ENCODE measurements at regions not wholly inside any gene's neighbourhood (a gene's known extent, or its start where the extent isn't known, plus 50 kb on each side); places are given as distances from the start of the nearest gene placed in this dataset.
"Not testable (repeated sequence)": the region's sequence is repeated elsewhere in the genome, so short reads cannot be mapped to it uniquely, and the experiment has no call there.

DNA sequence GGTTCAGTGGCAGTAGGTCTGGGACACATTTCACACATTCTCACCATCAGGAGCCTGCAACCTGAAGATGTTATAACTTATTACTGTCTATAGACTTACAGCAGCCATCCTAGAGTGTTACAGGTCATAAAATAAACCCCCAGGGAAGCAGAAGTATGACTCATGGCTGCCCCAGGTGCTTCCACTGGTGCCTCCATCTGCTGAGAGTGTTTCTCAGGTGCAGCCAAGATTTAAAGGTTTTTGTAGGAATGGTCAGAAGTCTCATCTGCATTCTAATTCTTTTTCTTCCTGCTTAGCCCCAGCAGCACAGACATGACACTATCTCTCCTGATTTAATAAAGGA is 1319.6 kb downstream of the RPIA start:
- not testable (repeated sequence) for H3K4me1 ChIP-seq

DNA sequence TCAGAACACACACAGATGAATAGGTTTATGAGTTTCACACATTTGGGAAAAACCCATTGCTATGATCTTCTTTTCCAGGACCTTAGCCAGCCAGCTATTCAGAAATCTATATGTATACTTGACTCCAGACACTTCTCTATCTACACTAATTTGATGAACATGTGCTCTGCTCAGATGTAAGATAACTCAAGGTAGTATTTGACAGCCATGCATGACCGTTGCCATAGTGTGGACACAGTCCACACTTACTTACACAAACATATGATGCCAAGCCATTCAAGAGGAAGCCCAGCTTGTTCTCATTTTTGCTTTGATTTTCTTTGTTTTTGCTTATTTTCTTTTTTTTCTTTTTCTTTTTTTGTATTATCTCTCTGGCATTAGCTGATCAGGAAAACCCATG is 1328.4 kb downstream of the RPIA start:
- H3K4me3 Mint-ChIP-seq; H3K36me3 ChIP-seq; H3K36me3 Mint-ChIP-seq; H3K27ac Mint-ChIP-seq; H2AFZ ChIP-seq (replicated peaks); DNase-seq (ENCODE audit: low spot score); H4K20me1 ChIP-seq (ENCODE audit: low read depth); H3K27me3 ChIP-seq; H3K27ac ChIP-seq; H3K4me2 ChIP-seq; H3K4me1 Mint-ChIP-seq; H3K9ac ChIP-seq; H3K9me3 ChIP-seq (ENCODE audit: low read depth); H3K4me3 ChIP-seq; H3K9me3 Mint-ChIP-seq; H3K4me1 ChIP-seq; H3F3A ChIP-seq (ENCODE audit: low read depth); H3K27me3 Mint-ChIP-seq (ENCODE audit: insufficient read depth, low read depth); H3K79me2 ChIP-seq (ENCODE audit: low read depth): not testable (repeated sequence)

More for the DNA sequence above, 1319.6 kb downstream of the RPIA start:
- not testable (repeated sequence) for H3K27ac Mint-ChIP-seq; H3K79me2 ChIP-seq (ENCODE audit: low read depth); H3K27ac ChIP-seq; DNase-seq (ENCODE audit: low spot score); H3K36me3 Mint-ChIP-seq; H4K20me1 ChIP-seq (ENCODE audit: low read depth); H3K9ac ChIP-seq; H3K4me3 Mint-ChIP-seq; H3K9me3 Mint-ChIP-seq; H3K27me3 ChIP-seq; H3K4me2 ChIP-seq; H3K4me3 ChIP-seq; H2AFZ ChIP-seq (replicated peaks); H3F3A ChIP-seq (ENCODE audit: low read depth); H3K36me3 ChIP-seq; H3K27me3 Mint-ChIP-seq (ENCODE audit: insufficient read depth, low read depth); H3K4me1 Mint-ChIP-seq; H3K9me3 ChIP-seq (ENCODE audit: low read depth)

DNA sequence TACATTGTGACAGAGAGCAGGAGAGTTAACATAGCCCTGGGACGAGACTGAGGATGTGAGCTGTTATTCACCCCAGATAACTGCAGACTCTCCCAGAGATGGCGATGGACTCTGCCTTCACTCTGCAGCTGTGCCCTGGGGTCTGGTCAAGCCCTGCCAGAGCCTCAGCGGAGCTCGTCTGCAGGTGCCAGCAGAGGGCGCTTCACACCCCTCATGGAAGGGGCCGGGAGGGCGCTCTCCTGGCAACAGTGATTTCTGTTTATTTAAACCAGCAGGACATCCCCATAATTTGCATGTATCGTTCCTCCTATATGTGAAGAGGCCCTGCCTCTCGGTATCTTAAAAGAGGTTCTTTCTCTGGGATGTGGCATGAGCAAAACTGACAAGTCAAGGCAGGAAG is 1329.8 kb downstream of the RPIA start:
- H4K20me1 ChIP-seq (ENCODE audit: low read depth); H3K27me3 ChIP-seq; H3K4me3 Mint-ChIP-seq; H3K27ac Mint-ChIP-seq; H3F3A ChIP-seq (ENCODE audit: low read depth); H3K9me3 ChIP-seq (ENCODE audit: low read depth); DNase-seq (ENCODE audit: low spot score); H3K9me3 Mint-ChIP-seq; H3K4me2 ChIP-seq; H3K79me2 ChIP-seq (ENCODE audit: low read depth); H2AFZ ChIP-seq (replicated peaks); H3K36me3 Mint-ChIP-seq; H3K4me1 Mint-ChIP-seq; H3K9ac ChIP-seq; H3K27ac ChIP-seq; H3K36me3 ChIP-seq; H3K4me1 ChIP-seq; H3K27me3 Mint-ChIP-seq (ENCODE audit: insufficient read depth, low read depth); H3K4me3 ChIP-seq: not testable (repeated sequence)

DNA sequence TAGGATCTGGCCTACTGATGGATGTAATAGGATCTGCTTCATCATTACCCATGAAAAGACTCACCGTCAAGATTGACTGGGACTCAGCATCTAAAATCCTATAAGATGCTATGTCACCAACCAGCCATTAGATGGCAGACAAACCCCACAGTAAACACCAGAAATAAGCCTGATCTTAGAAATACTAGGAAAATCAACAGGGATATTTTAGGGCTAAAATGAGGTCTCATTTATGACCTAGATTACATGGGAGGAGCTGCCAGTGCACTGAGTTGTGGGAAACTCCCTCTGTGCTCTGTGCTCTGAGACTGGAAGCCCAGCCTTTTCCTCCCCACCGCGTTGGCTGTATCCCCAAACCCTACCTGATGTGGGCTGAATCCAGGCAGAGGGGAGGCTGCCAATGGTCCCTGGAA is 1335.8 kb downstream of the RPIA start:
- H2AFZ ChIP-seq (replicated peaks); H3K4me2 ChIP-seq; H3K9me3 ChIP-seq (ENCODE audit: low read depth); H3K79me2 ChIP-seq (ENCODE audit: low read depth); DNase-seq (ENCODE audit: low spot score); H3K9me3 Mint-ChIP-seq; H4K20me1 ChIP-seq (ENCODE audit: low read depth); H3K27me3 ChIP-seq; H3K4me3 Mint-ChIP-seq; H3F3A ChIP-seq (ENCODE audit: low read depth); H3K9ac ChIP-seq; H3K27ac ChIP-seq; H3K27ac Mint-ChIP-seq; H3K27me3 Mint-ChIP-seq (ENCODE audit: insufficient read depth, low read depth); H3K4me3 ChIP-seq; H3K4me1 Mint-ChIP-seq; H3K4me1 ChIP-seq; H3K36me3 ChIP-seq; H3K36me3 Mint-ChIP-seq: not testable (repeated sequence)

DNA sequence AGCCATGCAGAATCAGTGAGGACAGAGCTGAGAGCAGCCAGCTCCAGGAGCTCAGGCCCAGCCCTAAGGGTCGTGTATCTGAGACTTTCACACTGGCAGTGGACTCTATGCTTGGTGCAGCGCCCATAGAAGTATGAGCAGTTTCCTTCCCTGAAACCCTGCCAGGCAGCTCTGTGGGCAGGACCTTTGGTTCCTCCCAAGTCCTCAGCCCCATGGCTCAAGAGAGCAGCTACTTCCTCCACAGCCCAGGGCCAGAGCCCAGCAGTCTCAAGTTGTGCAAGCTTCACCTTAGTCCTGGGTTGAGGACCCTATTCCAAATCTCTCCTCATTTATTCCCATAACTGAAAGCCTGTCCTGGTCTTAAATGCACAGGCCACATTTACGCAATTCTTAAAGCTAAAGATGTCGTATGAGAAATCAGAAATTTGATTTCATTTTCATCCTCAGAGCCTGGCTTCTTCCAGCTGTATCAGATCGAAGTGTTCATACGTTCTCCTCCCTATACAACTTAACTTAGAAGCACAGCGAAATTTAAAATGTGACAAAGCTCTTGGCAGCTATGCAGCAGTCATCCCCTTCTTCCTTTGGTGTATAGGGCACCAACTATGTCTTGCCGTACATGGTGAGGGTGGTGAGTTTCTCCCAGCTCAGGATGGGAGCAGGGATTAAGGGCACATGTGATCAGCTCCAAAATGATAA is 1337.1 kb downstream of the RPIA start:
- not testable (repeated sequence) for H3K36me3 Mint-ChIP-seq; H3K4me2 ChIP-seq; H3K4me1 ChIP-seq; H3K9ac ChIP-seq; H3K36me3 ChIP-seq; H3K27ac Mint-ChIP-seq; H3K27me3 ChIP-seq; H2AFZ ChIP-seq (replicated peaks); H3K4me3 Mint-ChIP-seq; H3K4me3 ChIP-seq; H3K27me3 Mint-ChIP-seq (ENCODE audit: insufficient read depth, low read depth); H3K79me2 ChIP-seq (ENCODE audit: low read depth); H3K9me3 ChIP-seq (ENCODE audit: low read depth); H3K9me3 Mint-ChIP-seq; H3K4me1 Mint-ChIP-seq; H3K27ac ChIP-seq; H3F3A ChIP-seq (ENCODE audit: low read depth); H4K20me1 ChIP-seq (ENCODE audit: low read depth); DNase-seq (ENCODE audit: low spot score)

DNA sequence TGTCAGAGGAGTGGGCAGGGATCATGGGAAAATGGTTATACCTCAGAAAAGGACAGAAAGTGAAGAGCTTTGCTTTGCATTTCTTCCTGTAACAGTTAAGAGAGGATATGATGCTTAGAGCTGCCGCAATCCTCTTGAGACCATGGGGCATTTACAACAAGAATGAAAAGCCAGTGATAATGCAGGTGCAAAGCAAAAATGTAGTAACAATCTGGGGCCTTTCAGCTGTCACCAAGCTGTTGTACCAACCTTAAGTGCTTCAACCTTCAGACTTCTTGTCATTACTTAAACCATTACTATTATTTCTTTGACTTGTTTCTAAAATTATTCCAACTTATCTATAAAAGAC is 1337.6 kb downstream of the RPIA start:
- H3K4me1 ChIP-seq; H3K9me3 ChIP-seq (ENCODE audit: low read depth); H3K4me3 ChIP-seq; H3K4me2 ChIP-seq; H4K20me1 ChIP-seq (ENCODE audit: low read depth); H3K9me3 Mint-ChIP-seq; H3K36me3 ChIP-seq; H3K27me3 Mint-ChIP-seq (ENCODE audit: insufficient read depth, low read depth); H3K27me3 ChIP-seq; H3K79me2 ChIP-seq (ENCODE audit: low read depth); H3K9ac ChIP-seq; DNase-seq (ENCODE audit: low spot score); H3F3A ChIP-seq (ENCODE audit: low read depth); H3K27ac ChIP-seq; H3K4me3 Mint-ChIP-seq; H2AFZ ChIP-seq (replicated peaks); H3K4me1 Mint-ChIP-seq; H3K36me3 Mint-ChIP-seq; H3K27ac Mint-ChIP-seq: not testable (repeated sequence)

DNA sequence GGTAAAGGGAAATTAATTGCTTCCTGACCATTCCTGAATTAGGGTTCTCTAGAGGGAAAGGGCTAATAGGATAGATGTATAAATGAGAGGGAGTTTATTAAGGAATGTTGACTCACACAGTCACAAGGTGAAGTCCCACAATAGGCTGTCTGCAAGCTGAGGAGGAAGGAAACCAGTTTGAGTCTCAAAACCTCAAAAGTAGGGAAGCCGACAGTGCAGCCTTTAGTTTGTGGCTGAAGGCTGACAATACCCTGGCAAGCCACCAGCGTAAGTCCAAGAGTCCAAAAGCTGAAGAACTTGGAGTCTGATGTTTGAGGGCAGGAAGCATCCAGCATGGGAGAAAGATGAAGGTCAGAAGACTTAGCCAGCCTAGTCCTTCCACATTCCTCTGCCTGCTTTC is 1340.8 kb downstream of the RPIA start:
- H3K79me2 ChIP-seq (ENCODE audit: low read depth); H3K27me3 ChIP-seq; H3K9me3 Mint-ChIP-seq; H3K4me1 Mint-ChIP-seq; H3K4me1 ChIP-seq; H3K36me3 Mint-ChIP-seq; H3K27ac ChIP-seq; H3K9me3 ChIP-seq (ENCODE audit: low read depth); DNase-seq (ENCODE audit: low spot score); H4K20me1 ChIP-seq (ENCODE audit: low read depth); H3K36me3 ChIP-seq; H3F3A ChIP-seq (ENCODE audit: low read depth); H3K9ac ChIP-seq; H3K27ac Mint-ChIP-seq; H3K4me3 Mint-ChIP-seq; H2AFZ ChIP-seq (replicated peaks); H3K27me3 Mint-ChIP-seq (ENCODE audit: insufficient read depth, low read depth); H3K4me3 ChIP-seq; H3K4me2 ChIP-seq: not testable (repeated sequence)

DNA sequence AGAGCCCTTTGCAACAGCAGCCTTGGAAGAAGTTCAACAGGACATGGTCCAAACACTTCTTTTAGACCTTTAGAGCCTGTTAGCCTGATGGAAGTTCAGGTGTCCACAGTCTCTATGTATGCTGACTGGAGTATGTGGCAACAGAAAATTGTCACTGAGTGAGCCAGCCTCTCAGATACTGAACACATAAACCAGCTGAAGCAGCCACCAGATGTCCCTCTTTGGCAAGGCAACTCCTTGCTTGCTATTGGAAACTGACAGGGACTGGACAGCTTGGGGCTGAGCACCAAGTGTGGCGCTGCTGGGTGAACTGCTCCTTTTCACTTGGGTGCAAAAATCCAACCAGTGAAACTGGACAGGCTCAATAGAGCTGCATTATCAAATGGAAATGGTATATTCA is 1344.9 kb downstream of the RPIA start:
- H3K36me3 Mint-ChIP-seq, H3K27me3 ChIP-seq, H3K9me3 Mint-ChIP-seq: not testable (repeated sequence)

More for the DNA sequence above, 1344.9 kb downstream of the RPIA start:
- H3K27ac Mint-ChIP-seq; H3K4me1 Mint-ChIP-seq; H3K27ac ChIP-seq; H4K20me1 ChIP-seq (ENCODE audit: low read depth); H3K27me3 Mint-ChIP-seq (ENCODE audit: insufficient read depth, low read depth); H3K79me2 ChIP-seq (ENCODE audit: low read depth); H3K9me3 ChIP-seq (ENCODE audit: low read depth); H3K9ac ChIP-seq; H3K4me3 ChIP-seq; DNase-seq (ENCODE audit: low spot score); H3K4me2 ChIP-seq; H3F3A ChIP-seq (ENCODE audit: low read depth); H3K4me1 ChIP-seq; H2AFZ ChIP-seq (replicated peaks); H3K36me3 ChIP-seq; H3K4me3 Mint-ChIP-seq: not testable (repeated sequence)
